HG03135 (cell line): ENCODE measurements at regions not wholly inside any gene's neighbourhood (a gene's known extent, or its start where the extent isn't known, plus 50 kb on each side); places are given as distances from the start of the nearest gene placed in this dataset.
"Not testable (repeated sequence)": the region's sequence is repeated elsewhere in the genome, so short reads cannot be mapped to it uniquely, and the experiment has no call there.

Experiments
- ATAC-seq: cut with Tn5 transposase; IDR thresholded peaks from one replicate; pipeline ENCODE4 v1.9.1; 2021; ENCODE audit warnings: mild to moderate bottlenecking, moderate library complexity; ENCODE audit not compliant: unreplicated experiment

DNA sequence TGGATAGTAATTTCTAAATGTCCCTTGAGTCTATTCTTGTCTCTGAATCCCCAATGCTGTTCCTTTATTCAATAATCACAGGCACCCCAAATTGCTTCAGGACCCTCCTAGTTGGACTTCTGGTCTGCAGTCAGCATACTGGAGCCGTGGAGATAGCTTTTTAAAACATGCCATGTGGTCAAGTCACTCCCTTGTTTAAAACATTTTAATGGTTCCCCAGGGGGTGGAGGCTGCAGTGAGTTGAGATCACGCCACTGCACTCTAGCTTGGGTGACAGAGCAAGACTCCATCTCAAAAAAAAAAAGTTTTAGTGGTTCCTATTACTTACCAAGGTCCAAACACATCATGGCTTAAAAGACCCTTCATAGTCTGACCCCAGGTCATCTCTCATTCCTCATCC, 220.3 kb downstream of the ADAMTS15 start:
- no peak for ATAC-seq

- no peak for ATAC-seq
Measured at GRCh38 chr11:130670200-130670599, 221.8 kb downstream of the ADAMTS15 start.

DNA sequence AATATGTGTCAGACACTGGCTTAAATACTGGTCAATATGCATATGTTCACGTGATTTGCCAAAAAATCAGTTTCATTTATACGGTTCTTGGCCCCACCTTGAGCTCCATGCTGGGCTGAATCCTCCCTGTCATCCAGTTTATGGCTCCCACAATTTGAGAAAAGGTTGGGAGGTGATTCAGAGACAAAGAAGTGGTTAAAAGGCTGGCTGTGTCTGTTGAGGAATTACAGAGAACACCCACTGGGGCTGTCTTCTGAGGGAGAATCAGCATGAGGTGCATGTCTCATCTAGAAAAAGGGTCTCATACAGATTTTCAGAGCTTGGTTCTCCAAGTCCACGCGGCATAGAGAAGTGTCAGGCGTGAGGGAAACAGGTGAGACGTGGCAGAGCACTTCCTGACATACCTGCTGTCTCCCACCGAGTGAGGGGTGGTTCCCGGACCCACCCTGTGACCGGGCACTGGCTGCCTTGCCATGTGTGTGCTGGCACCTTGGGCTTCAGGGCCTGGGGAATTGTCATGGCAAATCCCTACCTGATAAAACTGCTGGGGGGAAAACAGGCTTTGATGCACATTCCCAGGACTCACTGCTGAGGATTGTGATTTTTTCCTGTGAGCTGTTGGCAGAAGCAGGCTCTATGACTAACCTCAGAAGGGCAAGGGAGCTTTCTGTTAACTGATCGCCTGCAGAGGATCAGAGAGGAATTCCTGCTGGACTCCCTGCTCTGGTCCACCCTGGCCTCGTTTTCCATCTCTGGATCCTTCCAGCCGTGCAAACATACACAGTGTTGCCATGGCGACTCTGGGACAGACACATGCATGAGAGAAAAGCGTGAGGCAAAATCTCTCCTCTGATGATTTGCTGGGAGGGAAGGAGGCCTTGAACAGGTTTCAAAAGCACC, 223.6 kb downstream of the ADAMTS15 start:
- ATAC-seq = no peak

- ATAC-seq = no peak
Measured at GRCh38 chr11:130672911-130673310, 224.5 kb downstream of the ADAMTS15 start.

- ATAC-seq = no peak
Measured at GRCh38 chr11:130673698-130674097, 225.3 kb downstream of the ADAMTS15 start.

DNA sequence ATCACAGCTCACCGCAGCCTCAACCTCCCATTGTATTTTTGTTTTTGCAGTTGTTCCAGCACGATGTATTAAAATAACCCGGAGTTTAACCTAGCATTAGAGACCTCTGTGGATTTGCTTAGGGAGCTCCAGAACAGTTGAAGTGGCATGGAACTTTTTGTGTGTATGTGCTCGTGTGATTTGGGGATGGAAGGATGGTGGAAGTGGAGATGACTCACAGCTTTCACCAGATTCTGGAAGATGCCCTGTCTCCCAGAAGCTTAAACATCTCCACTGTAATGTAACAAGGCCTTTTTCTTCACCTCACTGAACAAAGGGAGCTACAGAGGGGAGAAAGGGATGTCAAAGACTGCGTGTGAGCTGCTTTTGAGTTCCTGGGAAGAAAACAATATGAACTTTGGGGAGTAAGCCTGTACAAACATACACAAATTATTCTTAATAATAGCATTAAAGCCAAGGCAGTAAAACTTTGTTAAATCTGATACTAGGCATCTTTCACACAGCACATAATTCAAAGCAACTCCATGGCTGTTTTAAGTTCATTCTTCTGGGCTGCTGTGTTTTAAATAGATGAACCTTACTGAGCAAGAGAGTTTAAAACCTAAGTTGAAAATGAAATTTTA, 226.4 kb downstream of the ADAMTS15 start:
- ATAC-seq = no peak

- no peak for ATAC-seq
Measured at GRCh38 chr11:130675371-130675821, 227.0 kb downstream of the ADAMTS15 start.

DNA sequence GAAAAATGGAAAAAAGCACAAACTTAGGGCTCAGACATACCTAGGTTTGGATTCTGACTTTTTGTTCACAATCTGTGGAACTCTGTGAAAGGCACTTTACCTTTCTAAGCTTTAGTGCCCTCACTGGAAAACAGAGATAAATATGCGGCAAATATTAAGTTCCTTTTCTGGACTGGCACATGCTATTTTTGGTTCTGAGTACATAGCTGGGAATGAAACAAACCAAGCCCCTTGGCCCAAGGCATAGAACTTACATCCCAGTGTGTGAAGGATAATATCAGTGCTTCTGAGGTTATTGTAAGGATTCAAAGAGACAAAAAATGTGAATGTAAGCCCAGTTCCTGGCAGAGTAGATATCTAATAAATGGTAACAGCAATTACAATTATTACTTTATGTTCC, 227.5 kb downstream of the ADAMTS15 start:
- no peak for ATAC-seq

- ATAC-seq = no peak
Measured at GRCh38 chr11:130677486-130678153, 229.2 kb downstream of the ADAMTS15 start.

GRCh38 chr11:130679247-130679646, 230.8 kb downstream of the ADAMTS15 start:
- ATAC-seq = no peak

DNA sequence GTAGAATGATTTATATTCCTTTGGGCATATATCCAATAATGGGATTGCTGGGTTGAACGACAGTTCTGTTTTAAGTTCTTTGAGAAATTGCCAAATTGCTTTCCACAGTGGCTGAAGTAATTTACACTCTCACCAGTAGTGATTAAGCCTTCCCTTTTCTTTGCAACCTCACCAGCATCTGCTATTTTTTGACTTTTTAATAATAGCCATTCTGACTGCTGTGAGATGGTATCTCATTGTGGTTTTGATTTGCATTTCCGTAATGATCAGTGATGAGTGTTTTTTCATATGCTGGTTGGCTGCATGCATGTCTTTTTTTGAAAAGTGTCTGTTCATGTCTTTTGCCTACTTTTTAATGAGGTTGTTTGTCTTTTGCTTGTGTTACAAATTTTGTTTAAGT, 233.8 kb downstream of the SNX19 start:
- not testable (repeated sequence) for ATAC-seq

GRCh38 chr11:130689222-130689908, 226.9 kb downstream of the SNX19 start:
- ATAC-seq = no peak

DNA sequence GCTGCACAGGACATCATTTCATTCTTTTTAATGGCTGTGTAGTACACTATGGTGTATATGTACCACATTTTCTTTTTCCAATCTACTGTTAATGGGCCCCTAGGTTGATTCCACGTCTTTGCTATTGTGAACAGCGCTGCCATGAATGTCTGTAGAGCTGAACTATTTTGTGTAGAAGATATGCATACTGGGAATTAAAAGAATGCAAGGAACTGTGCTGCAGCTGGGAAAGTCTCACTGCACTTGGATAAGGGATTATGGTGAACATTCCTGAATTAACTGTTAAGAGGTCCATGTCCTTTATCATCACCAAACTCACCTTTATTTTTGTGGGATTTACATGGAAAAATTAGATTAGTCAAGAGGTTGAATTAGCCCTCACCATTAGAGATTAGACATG, 224.7 kb downstream of the SNX19 start:
- ATAC-seq = no peak

- no peak for ATAC-seq
Measured at GRCh38 chr11:130692220-130692619, 224.1 kb downstream of the SNX19 start.

DNA sequence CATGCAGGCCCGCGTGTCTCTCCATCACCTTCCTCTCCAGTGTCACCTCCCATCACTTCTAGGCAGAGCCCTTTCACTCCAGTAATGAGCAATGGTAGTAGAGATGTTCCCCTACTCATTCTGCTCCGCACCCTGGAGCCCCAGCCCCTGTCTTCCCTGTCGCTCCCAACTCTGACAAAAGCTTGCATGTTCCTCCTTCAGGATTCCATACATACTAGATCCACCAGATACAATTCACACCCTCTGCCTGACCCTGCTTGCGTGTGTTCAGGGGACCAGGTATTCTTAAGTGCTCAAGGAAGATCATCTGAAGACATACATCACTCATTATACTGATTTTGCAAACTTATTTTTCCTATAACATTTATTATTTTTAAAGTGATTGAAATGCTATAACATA, 222.7 kb downstream of the SNX19 start:
- no peak for ATAC-seq

GRCh38 chr11:130694488-130695045, 221.7 kb downstream of the SNX19 start:
- ATAC-seq = no peak

DNA sequence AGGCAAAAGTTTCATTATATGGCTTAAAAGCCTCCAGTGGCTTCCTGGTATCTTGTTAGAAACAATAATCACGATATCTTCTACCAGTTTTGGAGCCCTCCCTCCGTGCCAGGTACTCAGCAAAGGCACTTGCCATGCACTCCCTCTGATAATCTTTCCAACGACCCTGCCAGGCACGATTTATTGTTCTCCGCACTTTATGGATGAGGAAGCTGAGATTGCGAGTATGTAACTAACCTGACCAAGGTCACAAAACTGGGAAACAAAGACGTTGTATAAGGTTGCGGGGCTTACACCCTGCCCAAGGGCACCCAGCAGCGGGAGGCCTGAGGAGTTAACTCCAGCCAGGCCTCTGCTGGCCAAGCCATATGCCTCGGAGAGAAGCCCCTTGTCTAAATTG, 218.1 kb downstream of the SNX19 start:
- no peak for ATAC-seq

- no peak for ATAC-seq
Measured at GRCh38 chr11:130699561-130699960, 216.7 kb downstream of the SNX19 start.

DNA sequence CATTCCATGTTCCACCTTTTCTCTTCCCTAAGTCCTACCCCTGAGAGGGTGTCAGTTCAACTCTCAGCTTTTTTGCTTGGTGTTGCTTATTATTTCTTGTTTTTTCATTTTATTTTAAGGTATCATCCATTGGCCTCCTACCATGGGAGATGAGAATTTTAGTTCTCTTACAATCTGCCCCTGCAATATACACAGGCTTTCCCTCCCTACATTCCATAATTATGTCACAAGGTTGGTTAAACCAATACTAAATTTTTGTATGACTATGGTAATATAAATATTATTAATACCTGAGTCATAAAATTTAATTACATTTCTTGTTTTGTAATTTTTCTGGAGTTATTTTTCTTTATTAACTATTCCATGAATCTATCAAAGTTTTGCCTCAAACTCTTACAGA, 216.2 kb downstream of the SNX19 start:
- ATAC-seq = no peak

DNA sequence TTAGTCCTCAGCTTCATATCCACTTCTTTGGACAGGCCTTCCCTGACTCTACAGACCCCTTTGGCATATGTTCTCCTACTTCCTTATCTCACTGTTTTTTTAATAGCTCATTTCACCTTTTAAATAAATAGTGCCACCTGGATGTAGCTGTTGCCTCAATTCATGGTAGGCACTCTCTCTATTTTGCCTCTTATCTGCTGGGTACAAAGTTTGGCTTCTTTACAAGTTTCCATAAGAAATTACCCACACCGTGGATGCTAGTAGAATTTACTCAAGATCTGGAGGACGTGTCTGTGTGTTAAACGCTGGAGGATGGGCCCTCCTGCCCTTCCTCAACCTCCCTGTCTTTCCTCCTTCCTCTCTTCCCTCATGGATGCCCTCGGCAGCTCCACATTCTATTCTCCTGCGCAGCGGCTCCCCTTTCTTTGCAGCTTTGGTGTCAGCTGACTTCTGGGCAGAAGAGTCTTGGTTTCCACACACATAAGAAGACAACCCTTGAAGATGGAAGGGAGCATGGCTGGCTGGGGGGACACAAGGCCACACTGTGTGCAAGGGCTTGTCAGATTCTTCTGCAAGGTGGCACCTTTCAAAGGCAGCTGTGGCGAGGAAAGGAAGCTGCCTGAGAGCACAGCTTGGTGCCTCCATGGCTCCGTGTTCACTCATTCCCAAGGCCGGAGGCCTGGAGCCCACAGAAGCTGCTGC, 212.6 kb downstream of the SNX19 start:
- no peak for ATAC-seq
